ENCODE measurements at regions not wholly inside any gene's neighbourhood (a gene's known extent, or its start where the extent isn't known, plus 50 kb on each side); places are given as distances from the start of the nearest gene placed in this dataset.

- H3K36me3 ChIP-seq = no peaks in the 10 kb centered on the region
- H3K27me3 ChIP-seq = no peaks in the 10 kb centered on the region
- TF ChIP-seq CTCF (IDR thresholded peaks at IDR 0.05; ENCODE audit: low read depth, low read length) = no peak
- H3K4me3 ChIP-seq (ENCODE audit: low read depth, low read length) = no peak overlapping the region
- DNase-seq = no peak
- H3K4me1 ChIP-seq = peaks cover 4% of the 10 kb centered on the region; the same call in 1 of the 2 replicates
- no peaks in the 10 kb centered on the region for H3K9me3 ChIP-seq
Observed at GRCh38 chr17:33838281-33838680, 416.8 kb upstream of the CCL2 start.

- H3K4me3 ChIP-seq (ENCODE audit: low read depth, low read length) = no peak overlapping the region
- H3K4me1 ChIP-seq = no peaks in the 10 kb centered on the region; the same call in 1 of the 2 replicates
- H3K27me3 ChIP-seq = no peaks in the 10 kb centered on the region
- no peaks in the 10 kb centered on the region for H3K36me3 ChIP-seq
- H3K9me3 ChIP-seq = no peaks in the 10 kb centered on the region
- TF ChIP-seq CTCF (IDR thresholded peaks at IDR 0.05; ENCODE audit: low read depth, low read length) = no peak
- no peak for DNase-seq
Observed at GRCh38 chr17:33847900-33848299, 407.2 kb upstream of the CCL2 start.

- H3K36me3 ChIP-seq = no peaks in the 10 kb centered on the region
- no peak for DNase-seq
- no peaks in the 10 kb centered on the region; the same call in 1 of the 2 replicates for H3K4me1 ChIP-seq
- H3K4me3 ChIP-seq (ENCODE audit: low read depth, low read length) = no peak overlapping the region
- H3K9me3 ChIP-seq = no peaks in the 10 kb centered on the region
- no peaks in the 10 kb centered on the region for H3K27me3 ChIP-seq
- no peak for TF ChIP-seq CTCF (IDR thresholded peaks at IDR 0.05; ENCODE audit: low read depth, low read length)
Observed at GRCh38 chr17:33848433-33848832, 406.7 kb upstream of the CCL2 start.

GRCh38 chr17:33854596-33854995 is 400.5 kb upstream of the CCL2 start:
- TF ChIP-seq CTCF (IDR thresholded peaks at IDR 0.05; ENCODE audit: low read depth, low read length) = no peak
- H3K36me3 ChIP-seq = no peaks in the 10 kb centered on the region
- no peak for DNase-seq

GRCh38 chr17:33858121-33858520 is 397.0 kb upstream of the CCL2 start:
- TF ChIP-seq CTCF (IDR thresholded peaks at IDR 0.05; ENCODE audit: low read depth, low read length) = no peak
- Histone ChIP-seq H3K27me3 (no peaks in the 10 kb centered on the region), H3K9me3 (no peaks in the 10 kb centered on the region), H3K4me3 (ENCODE audit: low read depth, low read length) (no peak overlapping the region), H3K36me3 (no peaks in the 10 kb centered on the region), H3K4me1 (peaks cover 3% of the 10 kb centered on the region)
- DNase-seq = no peak

More at GRCh38 chr17:33854596-33854995, 400.5 kb upstream of the CCL2 start:
- Histone ChIP-seq H3K9me3 (no peaks in the 10 kb centered on the region), H3K4me1 (no peaks in the 10 kb centered on the region; the same call in 1 of the 2 replicates), H3K27me3 (no peaks in the 10 kb centered on the region), H3K4me3 (ENCODE audit: low read depth, low read length) (no peak overlapping the region)

GRCh38 chr17:33858682-33859081 is 396.4 kb upstream of the CCL2 start:
- H3K4me3 ChIP-seq (ENCODE audit: low read depth, low read length) = no peak overlapping the region

More at GRCh38 chr17:33858682-33859081, 396.4 kb upstream of the CCL2 start:
- H3K27me3 ChIP-seq = no peaks in the 10 kb centered on the region
- no peaks in the 10 kb centered on the region for H3K9me3 ChIP-seq
- TF ChIP-seq CTCF (IDR thresholded peaks at IDR 0.05; ENCODE audit: low read depth, low read length) = no peak
- no peaks in the 10 kb centered on the region for H3K36me3 ChIP-seq
- H3K4me1 ChIP-seq = peaks cover 8% of the 10 kb centered on the region
- DNase-seq = no peak
